Germinal center (tissue), 1 donor: ENCODE measurements at regions not wholly inside any gene's neighbourhood (a gene's known extent, or its start where the extent isn't known, plus 50 kb on each side); places are given as distances from the start of the nearest gene placed in this dataset.
"Not testable (repeated sequence)": the region's sequence is repeated elsewhere in the genome, so short reads cannot be mapped to it uniquely, and the experiment has no call there.

ENCODE experiments used
- DNase-seq: peaks from one replicate; pipeline ENCODE4 v3.0.0; 2012; ENCODE audit warnings: mixed read lengths, low spot score

GRCh38 chr12:85574291-85574690, 261.9 kb downstream of the RASSF9 start:
- no peak for DNase-seq

- DNase-seq, result peak; percentile 25
Observed at GRCh38 chr12:85575120-85576096, 260.8 kb downstream of the RASSF9 start.

GRCh38 chr12:85580562-85581168, 255.5 kb downstream of the RASSF9 start:
- DNase-seq, result no peak

GRCh38 chr12:85587158-85587557, 249.1 kb downstream of the RASSF9 start:
- DNase-seq, result no peak

- no peak for DNase-seq
Observed at GRCh38 chr12:85588221-85588620, 248.0 kb downstream of the RASSF9 start.

- DNase-seq, result no peak
Observed at GRCh38 chr12:85600841-85601240, 235.4 kb downstream of the RASSF9 start.

- DNase-seq, result no peak
Observed at GRCh38 chr12:85603556-85603955, 232.7 kb downstream of the RASSF9 start.

GRCh38 chr12:85606455-85606854, 229.8 kb downstream of the RASSF9 start:
- no peak for DNase-seq

GRCh38 chr12:85609778-85610177, 226.4 kb downstream of the RASSF9 start:
- no peak for DNase-seq

- DNase-seq, result no peak
Observed at GRCh38 chr12:85610194-85610593, 226.0 kb downstream of the RASSF9 start.

GRCh38 chr12:85616201-85616600, 220.0 kb downstream of the RASSF9 start:
- DNase-seq, result no peak

- no peak for DNase-seq
Observed at GRCh38 chr12:85617307-85618091, 218.7 kb downstream of the RASSF9 start.

- no peak for DNase-seq
Observed at GRCh38 chr12:85621041-85621440, 215.2 kb downstream of the RASSF9 start.

- no peak for DNase-seq
Observed at GRCh38 chr12:85623763-85624162, 212.4 kb downstream of the RASSF9 start.

- DNase-seq, result no peak
Observed at GRCh38 chr12:85625467-85625866, 210.7 kb downstream of the RASSF9 start.

GRCh38 chr12:85626001-85626783, 210.0 kb downstream of the RASSF9 start:
- no peak for DNase-seq

- DNase-seq, result no peak
Observed at GRCh38 chr12:85626784-85627171, 209.4 kb downstream of the RASSF9 start.

GRCh38 chr12:85627584-85627983, 208.6 kb downstream of the RASSF9 start:
- DNase-seq, result no peak

GRCh38 chr12:85628562-85628961, 207.6 kb downstream of the RASSF9 start:
- DNase-seq, result not testable (repeated sequence)

- no peak for DNase-seq
Observed at GRCh38 chr12:85630851-85631250, 205.4 kb downstream of the RASSF9 start.

GRCh38 chr12:85632390-85632789, 203.8 kb downstream of the RASSF9 start:
- no peak for DNase-seq

GRCh38 chr12:85633491-85633890, 202.7 kb downstream of the RASSF9 start:
- no peak for DNase-seq
